CD4-positive, alpha-beta T cell (primary cell): ENCODE measurements at regions not wholly inside any gene's neighbourhood (a gene's known extent, or its start where the extent isn't known, plus 50 kb on each side); places are given as distances from the start of the nearest gene placed in this dataset.

Experiments
- ATAC-seq: fragments of 200-7000 bp; cut with Tn5 transposase; one replicate; pipeline ENCODE4 v1.10.0; 2022; ENCODE audit warnings: mild to moderate bottlenecking; ENCODE audit not compliant: poor library complexity
- CTCF ChIA-PET: fragments of 350-600 bp; sonication (Branson Sonifier 250); formaldehyde crosslinking; loops from one replicate; lab custom pipeline; 2021; ENCODE audit warnings: antibody characterized with exemption, inconsistent platforms; lab: Charles Lee
- POLR2A ChIA-PET: fragments of 350-600 bp; sonication (Branson Sonifier 250); formaldehyde crosslinking; loops from one replicate; lab custom pipeline; 2021; ENCODE audit warnings: antibody characterized with exemption, inconsistent platforms; lab: Charles Lee
- DNase-seq, 14 experiments: peaks; one replicate each; pipeline ENCODE4 v3.0.0-alpha.2; 2013 to 2020; ENCODE audit warnings: mixed read lengths in 2 of 14
- H3K27ac ChIP-seq, 2 donors: one replicate each; pipeline versions ENCODE4 v1.5.1 to v1.7.0; 2013; ENCODE audit warnings: low read length in 2 of 2, low read depth in 1 of 2, mild to moderate bottlenecking in 1 of 2
- H3K27me3 ChIP-seq, 2 experiments: 1 replicate in 1 of 2; 2 replicates in 1 of 2; pipeline versions ENCODE4 v1.6.1 to v1.7.0; 2013; ENCODE audit warnings: low read length in 2 of 2, control low read depth in 1 of 2, mild to moderate bottlenecking in 1 of 2, moderate library complexity in 1 of 2; ENCODE audit not compliant: insufficient read depth in 2 of 2, control insufficient read depth in 1 of 2
- H3K36me3 ChIP-seq: one replicate; pipeline ENCODE4 v1.6.1; 2013; ENCODE audit warnings: low read length, control low read depth; ENCODE audit not compliant: insufficient read depth
- H3K4me1 ChIP-seq: one replicate; pipeline ENCODE4 v1.6.1; 2013; ENCODE audit warnings: low read length, control low read depth; ENCODE audit not compliant: insufficient read depth
- H3K4me3 ChIP-seq: one replicate; pipeline ENCODE4 v1.5.1; 2013; ENCODE audit warnings: mild to moderate bottlenecking, low read length, moderate library complexity
- H3K9me3 ChIP-seq, 2 experiments: 1 replicate in 1 of 2; 2 replicates in 1 of 2; pipeline versions ENCODE4 v1.6.1 to v1.7.0; 2013; ENCODE audit warnings: low read length in 2 of 2, mild to moderate bottlenecking in 2 of 2, control low read depth in 1 of 2, moderate library complexity in 1 of 2; ENCODE audit not compliant: control insufficient read depth in 1 of 2, insufficient read depth in 1 of 2
- H3K27ac Mint-ChIP-seq: one replicate; pipeline ENCODE4 v1.8.0; 2020; ENCODE audit warnings: mixed read lengths
- H3K27me3 Mint-ChIP-seq: one replicate; pipeline ENCODE4 v1.8.0; 2021; ENCODE audit warnings: mixed read lengths
- H3K36me3 Mint-ChIP-seq: one replicate; pipeline ENCODE4 v1.8.0; 2021; ENCODE audit warnings: low read depth, mixed read lengths
- H3K4me1 Mint-ChIP-seq: one replicate; pipeline ENCODE4 v1.8.0; 2021; ENCODE audit warnings: low read depth, mixed read lengths
- H3K4me3 Mint-ChIP-seq: one replicate; pipeline ENCODE4 v1.8.0; 2020; ENCODE audit warnings: mild to moderate bottlenecking, mixed read lengths
- H3K9me3 Mint-ChIP-seq: one replicate; pipeline ENCODE4 v1.8.0; 2020; ENCODE audit warnings: mixed read lengths
- CTCF ChIP-seq: fragments of 200-600 bp; IDR thresholded peaks from one replicate; pipeline ENCODE4 v1.8.0; 2022; ENCODE audit warnings: antibody characterized with exemption, mild to moderate bottlenecking
- intact Hi-C, 2 experiments: fragments of 100-400 bp; cut with DNase I in 1 of 2; cut with micrococcal nuclease in 1 of 2; formaldehyde crosslinking; loops; one replicate each; pipeline versions ENCODE4 v1.15.1 to v1.9.0; 2023 to 2025; cut with DNase I, micrococcal nuclease

GRCh38 chr14:98404811-98405210 is 867.2 kb downstream of the BCL11B start:
- POLR2A ChIA-PET: no interaction called here
- Mint-ChIP-seq H3K9me3 (no peaks in the 10 kb centered on the region), H3K27me3 (no peaks in the 10 kb centered on the region)

GRCh38 chr14:98408024-98408555 is 863.9 kb downstream of the BCL11B start:
- intact Hi-C loops: no loop called here
- Histone ChIP-seq H3K9me3 (no peaks in the 10 kb centered on the region), H3K36me3 (no peaks in the 10 kb centered on the region), H3K4me3 (no peak overlapping the region), H3K27me3 (no peaks in the 10 kb centered on the region), H3K27ac (no peak overlapping the region), H3K4me1 (peaks cover 5% of the 10 kb centered on the region)
- H3K4me1 Mint-ChIP-seq: peaks cover 49% of the 10 kb centered on the region
- H3K27me3 Mint-ChIP-seq: no peaks in the 10 kb centered on the region
- H3K36me3 Mint-ChIP-seq: no peaks in the 10 kb centered on the region
- no peak for TF ChIP-seq CTCF
- POLR2A ChIA-PET: interaction anchor here (0.6 kb wide), 1 partner anchor 187 kb away, joined by 4 read pairs; no protein-coding TSS in a partner anchor
- no peak overlapping the region for H3K4me3 Mint-ChIP-seq
- no peak overlapping the region for H3K27ac Mint-ChIP-seq
- CTCF ChIA-PET: no interaction called here
- no peak for ATAC-seq
- no peak for DNase-seq
- H3K9me3 Mint-ChIP-seq: no peaks in the 10 kb centered on the region

More at GRCh38 chr14:98404811-98405210, 867.2 kb downstream of the BCL11B start:
- no peaks in the 10 kb centered on the region for H3K9me3 ChIP-seq
- ATAC-seq: no peak
- TF ChIP-seq CTCF: no peak
- H3K27ac Mint-ChIP-seq: peak overlapping the region; percentile 52
- no peak for DNase-seq
- H3K36me3 Mint-ChIP-seq: no peaks in the 10 kb centered on the region
- H3K27ac ChIP-seq: no peak overlapping the region
- no peak overlapping the region for H3K4me3 ChIP-seq
- no peak overlapping the region for H3K4me3 Mint-ChIP-seq
- no peaks in the 10 kb centered on the region for H3K27me3 ChIP-seq
- H3K4me1 ChIP-seq: peaks cover 5% of the 10 kb centered on the region
- H3K4me1 Mint-ChIP-seq: peaks cover 35% of the 10 kb centered on the region
- CTCF ChIA-PET: no interaction called here
- intact Hi-C loops: no loop called here
- H3K36me3 ChIP-seq: no peaks in the 10 kb centered on the region

- H3K27ac ChIP-seq: no peak overlapping the region
- H3K4me3 ChIP-seq: no peak overlapping the region
- ChIA-PET CTCF (no interaction called here), POLR2A (interaction anchor here (0.6 kb wide), 1 partner anchor 187 kb away, joined by 4 read pairs; no protein-coding TSS in a partner anchor)
- ATAC-seq (no peak), DNase-seq (peak in 1 of 14 experiments; percentile 27)
- Mint-ChIP-seq H3K4me3 (no peak overlapping the region), H3K4me1 (peaks cover 50% of the 10 kb centered on the region), H3K27me3 (no peaks in the 10 kb centered on the region), H3K9me3 (no peaks in the 10 kb centered on the region), H3K27ac (no peak overlapping the region), H3K36me3 (no peaks in the 10 kb centered on the region)
- H3K9me3 ChIP-seq: no peaks in the 10 kb centered on the region
- no peak for TF ChIP-seq CTCF
- intact Hi-C loops: no loop called here
- no peaks in the 10 kb centered on the region for H3K36me3 ChIP-seq
- H3K4me1 ChIP-seq: peaks cover 5% of the 10 kb centered on the region
- no peaks in the 10 kb centered on the region for H3K27me3 ChIP-seq
Measured at GRCh38 chr14:98408713-98409112, 863.3 kb downstream of the BCL11B start.
